Activated naive CD8-positive, alpha-beta T cell treated with anti-CD3 and anti-CD28 coated beads, Interleukin-2, amount 10 ng/mL, durations not matched to agents 7 days and 5 days (primary cell): ENCODE measurements at regions not wholly inside any gene's neighbourhood (a gene's known extent, or its start where the extent isn't known, plus 50 kb on each side); places are given as distances from the start of the nearest gene placed in this dataset.
"Not testable (repeated sequence)": the region's sequence is repeated elsewhere in the genome, so short reads cannot be mapped to it uniquely, and the experiment has no call there.

Experiments used
- ATAC-seq: fragments of 150-1000 bp; cut with Tn5 transposase; one replicate; pipeline ENCODE4 v1.10.0; 2021; ENCODE audit warnings: low read depth, moderate library complexity
- POLR2A ChIA-PET: fragments of 350-600 bp; sonication (Branson Sonifier 250); formaldehyde crosslinking; loops from one replicate; lab custom pipeline; 2021; ENCODE audit warnings: antibody characterized with exemption; lab: Charles Lee
- DNase-seq: peaks from one replicate; pipeline ENCODE4 v3.0.0; 2021
- H3K27ac Mint-ChIP-seq: one replicate; pipeline ENCODE4 v1.8.0; 2022; ENCODE audit warnings: mild to moderate bottlenecking, mixed read lengths
- H3K27me3 Mint-ChIP-seq: one replicate; pipeline ENCODE4 v1.8.0; 2022; ENCODE audit warnings: mild to moderate bottlenecking, moderate library complexity, mixed read lengths
- H3K36me3 Mint-ChIP-seq: one replicate; pipeline ENCODE4 v1.8.0; 2021; ENCODE audit warnings: mild to moderate bottlenecking, mixed read lengths
- H3K4me1 Mint-ChIP-seq: one replicate; pipeline ENCODE4 v1.8.0; 2021; ENCODE audit warnings: mixed read lengths
- H3K4me3 Mint-ChIP-seq: one replicate; pipeline ENCODE4 v1.8.0; 2022; ENCODE audit warnings: mild to moderate bottlenecking, moderate library complexity, mixed read lengths
- H3K9me3 Mint-ChIP-seq: one replicate; pipeline ENCODE4 v1.8.0; 2021; ENCODE audit warnings: mixed read lengths

DNA sequence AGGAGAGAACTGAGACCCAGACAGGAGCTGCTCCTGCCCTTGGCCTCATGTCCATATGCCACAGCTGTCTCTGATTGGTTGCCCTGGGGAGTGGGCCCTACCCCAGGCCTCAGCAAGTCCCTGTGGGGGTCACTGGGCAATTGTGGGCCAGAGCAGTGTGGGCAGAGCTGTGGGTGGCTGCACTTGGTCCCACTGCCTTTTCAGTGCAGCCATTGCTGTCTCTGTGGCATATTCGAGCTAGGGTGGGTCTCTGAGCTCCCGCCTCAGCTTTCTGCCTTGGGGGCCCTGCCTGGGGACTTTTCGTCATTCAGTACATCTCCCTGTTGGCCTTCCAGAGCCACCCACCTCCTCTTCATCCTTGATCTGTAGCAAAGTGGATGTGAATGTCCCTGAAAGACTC is 69.8 kb upstream of the LRPAP1 start:
- Mint-ChIP-seq H3K4me1 (no peaks in the 10 kb centered on the region), H3K27ac (no peak overlapping the region), H3K4me3 (no peak overlapping the region), H3K27me3 (no peaks in the 10 kb centered on the region), H3K36me3 (no peaks in the 10 kb centered on the region), H3K9me3 (peaks cover 2% of the 10 kb centered on the region)
- POLR2A ChIA-PET, result no interaction called here
- ATAC-seq (no peak), DNase-seq (no peak)

GRCh38 chr4:3601108-3601690 is 69.0 kb upstream of the LRPAP1 start:
- H3K36me3 Mint-ChIP-seq, H3K4me3 Mint-ChIP-seq, POLR2A ChIA-PET, H3K4me1 Mint-ChIP-seq, H3K27ac Mint-ChIP-seq, H3K27me3 Mint-ChIP-seq, H3K9me3 Mint-ChIP-seq, DNase-seq, ATAC-seq: not testable (repeated sequence)

DNA sequence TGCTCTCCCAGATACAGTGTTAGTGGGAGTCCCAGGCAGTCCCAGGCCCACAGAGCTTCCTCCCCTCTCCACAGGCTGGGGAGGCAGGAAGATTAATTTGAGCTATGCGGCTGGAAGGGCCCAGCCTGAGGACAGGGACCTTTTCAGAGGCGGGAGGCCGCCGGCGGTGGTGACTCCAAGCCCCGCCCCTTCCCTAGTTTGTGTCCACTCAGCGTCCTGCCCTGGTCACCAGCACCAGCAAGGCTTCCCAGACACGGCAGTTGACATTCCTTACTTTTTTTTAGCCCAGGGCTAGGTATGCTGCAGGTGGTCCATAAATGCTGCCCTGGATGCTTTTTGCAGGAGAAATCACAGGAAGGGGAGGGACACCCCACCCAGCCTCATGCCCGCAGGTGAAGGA is 67.7 kb upstream of the LRPAP1 start:
- POLR2A ChIA-PET, result no interaction called here
- no peaks in the 10 kb centered on the region for H3K27me3 Mint-ChIP-seq
- H3K4me1 Mint-ChIP-seq, result no peaks in the 10 kb centered on the region
- H3K36me3 Mint-ChIP-seq, result no peaks in the 10 kb centered on the region
- DNase-seq (no peak), ATAC-seq (no peak)
- H3K27ac Mint-ChIP-seq, result no peak overlapping the region
- peaks cover 2% of the 10 kb centered on the region for H3K9me3 Mint-ChIP-seq
- no peak overlapping the region for H3K4me3 Mint-ChIP-seq

DNA sequence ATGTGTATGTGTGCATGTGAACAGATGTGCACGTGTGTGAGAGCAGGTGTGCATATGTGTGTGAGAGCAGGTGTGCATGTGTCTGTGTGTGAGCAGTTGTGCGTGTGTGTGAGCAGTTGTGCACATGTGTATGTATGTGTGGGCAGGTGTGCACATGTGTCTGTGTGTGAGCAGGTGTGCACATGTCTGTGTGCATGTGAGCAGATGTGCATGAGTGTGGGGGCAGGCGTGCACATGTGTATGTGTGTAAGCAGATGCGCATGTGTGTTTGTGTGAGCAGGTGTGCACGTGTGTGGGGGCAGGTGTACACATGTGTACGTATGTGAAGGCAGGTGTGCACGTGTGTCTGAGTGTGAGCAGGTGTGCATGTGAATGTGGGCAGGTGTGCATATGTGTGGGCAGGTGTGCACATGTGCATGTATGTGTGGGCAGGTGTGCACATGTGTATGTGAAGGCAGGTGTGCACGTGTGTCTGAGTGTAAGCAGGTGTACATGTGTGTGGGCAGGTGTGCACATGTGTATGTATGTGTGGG is 66.5 kb upstream of the LRPAP1 start:
- Mint-ChIP-seq H3K27ac (no peak overlapping the region), H3K36me3 (no peaks in the 10 kb centered on the region), H3K27me3 (peaks cover 2% of the 10 kb centered on the region), H3K4me3 (no peak overlapping the region), H3K4me1 (no peaks in the 10 kb centered on the region), H3K9me3 (peaks cover 2% of the 10 kb centered on the region)
- DNase-seq (no peak), ATAC-seq (no peak)
- POLR2A ChIA-PET, result no interaction called here

GRCh38 chr4:3597896-3598505 is 65.8 kb upstream of the LRPAP1 start:
- H3K27ac Mint-ChIP-seq, H3K36me3 Mint-ChIP-seq, DNase-seq, POLR2A ChIA-PET, H3K4me1 Mint-ChIP-seq, H3K4me3 Mint-ChIP-seq, H3K27me3 Mint-ChIP-seq, H3K9me3 Mint-ChIP-seq, ATAC-seq: not testable (repeated sequence)

DNA sequence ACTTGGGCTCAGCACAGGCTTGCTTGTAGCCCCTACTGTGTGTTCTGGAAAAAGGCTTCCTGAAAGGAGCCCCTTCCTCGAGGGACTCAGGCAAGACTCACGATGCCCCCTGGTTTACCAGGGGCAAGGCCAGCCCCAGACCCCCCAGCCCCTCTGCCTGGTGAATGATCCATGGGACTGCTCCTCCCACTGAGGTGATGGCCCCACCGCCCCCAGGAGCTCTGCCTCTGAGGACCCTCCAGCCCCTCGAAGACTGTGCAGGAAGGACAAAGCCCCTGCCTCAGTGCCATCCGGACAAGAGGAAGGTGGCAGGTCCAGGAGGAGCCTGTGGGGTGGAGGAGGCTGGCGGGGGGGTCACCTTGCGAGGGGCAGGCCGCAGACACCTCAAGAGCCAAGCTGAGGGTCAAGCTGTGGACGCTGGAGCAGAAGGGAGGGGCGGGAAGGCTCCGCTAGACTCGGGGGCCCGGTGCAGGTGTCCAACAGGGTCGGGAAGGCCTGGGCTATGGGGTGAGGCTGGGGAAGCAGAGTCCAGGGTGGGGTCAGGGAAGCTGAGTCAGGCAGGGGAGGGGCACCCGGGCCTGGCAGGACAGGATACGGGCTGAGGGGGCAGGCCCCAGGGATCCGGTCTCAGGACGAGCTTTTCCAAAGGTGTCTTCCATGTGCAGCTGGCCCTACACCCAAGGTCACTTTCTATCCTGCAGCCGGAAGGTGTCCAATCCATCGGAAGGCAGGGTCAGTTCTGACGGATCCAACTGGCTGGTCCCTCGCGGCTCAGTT is 64.9 kb upstream of the LRPAP1 start:
- H3K27me3 Mint-ChIP-seq, H3K4me1 Mint-ChIP-seq, H3K27ac Mint-ChIP-seq, DNase-seq, H3K4me3 Mint-ChIP-seq, POLR2A ChIA-PET, H3K9me3 Mint-ChIP-seq, ATAC-seq, H3K36me3 Mint-ChIP-seq: not testable (repeated sequence)

- H3K27me3 Mint-ChIP-seq, H3K9me3 Mint-ChIP-seq, H3K36me3 Mint-ChIP-seq, POLR2A ChIA-PET, ATAC-seq, H3K4me1 Mint-ChIP-seq, H3K4me3 Mint-ChIP-seq, H3K27ac Mint-ChIP-seq, DNase-seq: not testable (repeated sequence)
Observed at GRCh38 chr4:3595627-3596291, 63.5 kb upstream of the LRPAP1 start.

GRCh38 chr4:3594751-3595150 is 62.5 kb upstream of the LRPAP1 start:
- not testable (repeated sequence) for ATAC-seq

DNA sequence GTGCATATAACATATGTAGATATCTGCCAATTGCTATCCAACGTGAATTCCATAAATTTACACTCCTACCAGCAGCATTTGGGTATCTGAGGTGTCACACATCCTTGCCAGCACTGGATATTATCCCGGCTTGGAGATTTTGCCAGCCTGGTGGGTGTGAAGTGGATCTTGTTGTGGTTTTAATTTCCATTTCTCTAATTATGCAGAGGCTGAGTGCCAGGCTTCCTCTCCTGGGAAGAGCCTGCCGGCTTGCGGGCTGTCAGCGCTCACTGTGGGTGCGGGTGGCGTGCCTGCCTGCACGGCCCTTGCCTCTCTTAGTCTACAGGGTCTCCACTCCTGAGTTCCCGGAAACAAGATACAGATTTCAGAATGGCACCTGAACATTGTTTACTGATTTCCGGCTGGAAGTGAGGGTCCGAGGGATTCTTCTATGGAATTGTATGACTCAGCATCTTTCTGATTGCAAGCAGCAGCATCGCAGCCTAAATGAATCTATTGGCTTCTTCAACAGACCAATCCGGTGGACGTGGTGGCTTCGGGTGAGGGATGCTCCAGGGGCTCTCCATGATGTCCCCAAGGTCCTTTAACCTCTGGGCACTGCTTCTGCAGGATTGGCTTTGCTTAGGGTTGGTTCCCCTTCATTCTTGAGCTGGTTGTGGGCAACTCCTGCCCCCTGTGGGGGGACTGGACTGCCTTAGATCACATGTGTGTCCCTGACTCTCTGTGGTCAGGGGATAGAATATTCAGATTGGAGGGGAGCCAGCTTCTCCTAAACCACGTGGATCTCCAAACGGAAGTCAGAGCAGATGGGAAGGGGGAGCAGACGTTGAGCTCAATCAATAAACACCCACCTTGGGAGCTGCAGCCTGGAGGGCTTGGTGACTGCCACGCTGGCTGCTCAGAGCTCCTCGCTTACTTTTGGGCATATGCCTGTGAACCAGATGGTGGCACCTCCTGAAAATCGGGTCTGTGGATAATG is 58.0 kb upstream of the LRPAP1 start:
- H3K36me3 Mint-ChIP-seq, H3K9me3 Mint-ChIP-seq, DNase-seq, ATAC-seq, H3K27me3 Mint-ChIP-seq, H3K4me1 Mint-ChIP-seq, H3K27ac Mint-ChIP-seq, POLR2A ChIA-PET, H3K4me3 Mint-ChIP-seq: not testable (repeated sequence)

More at GRCh38 chr4:3594751-3595150, 62.5 kb upstream of the LRPAP1 start:
- H3K4me3 Mint-ChIP-seq, DNase-seq, H3K36me3 Mint-ChIP-seq, H3K27ac Mint-ChIP-seq, H3K4me1 Mint-ChIP-seq, H3K27me3 Mint-ChIP-seq, POLR2A ChIA-PET, H3K9me3 Mint-ChIP-seq: not testable (repeated sequence)

DNA sequence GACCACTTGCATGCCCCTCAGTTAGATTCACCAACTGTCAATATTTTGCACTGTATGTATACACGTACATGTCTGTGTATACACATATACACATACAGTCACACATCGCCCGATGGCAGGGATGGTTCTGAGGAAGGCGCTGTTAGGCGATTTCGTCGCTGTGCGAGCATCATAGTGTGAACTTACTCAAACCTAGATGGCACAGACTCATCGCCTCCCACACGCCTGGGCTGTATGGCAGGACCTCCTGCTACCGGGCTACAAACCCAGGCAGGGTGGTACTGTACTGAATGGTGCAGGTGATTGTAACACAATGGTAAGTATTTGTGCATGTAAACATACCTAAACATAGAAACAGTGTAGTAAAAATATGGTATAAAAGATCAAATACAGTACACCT is 57.2 kb upstream of the LRPAP1 start:
- H3K4me1 Mint-ChIP-seq, H3K27ac Mint-ChIP-seq, H3K4me3 Mint-ChIP-seq, DNase-seq, H3K27me3 Mint-ChIP-seq, POLR2A ChIA-PET, H3K9me3 Mint-ChIP-seq, ATAC-seq, H3K36me3 Mint-ChIP-seq: not testable (repeated sequence)

DNA sequence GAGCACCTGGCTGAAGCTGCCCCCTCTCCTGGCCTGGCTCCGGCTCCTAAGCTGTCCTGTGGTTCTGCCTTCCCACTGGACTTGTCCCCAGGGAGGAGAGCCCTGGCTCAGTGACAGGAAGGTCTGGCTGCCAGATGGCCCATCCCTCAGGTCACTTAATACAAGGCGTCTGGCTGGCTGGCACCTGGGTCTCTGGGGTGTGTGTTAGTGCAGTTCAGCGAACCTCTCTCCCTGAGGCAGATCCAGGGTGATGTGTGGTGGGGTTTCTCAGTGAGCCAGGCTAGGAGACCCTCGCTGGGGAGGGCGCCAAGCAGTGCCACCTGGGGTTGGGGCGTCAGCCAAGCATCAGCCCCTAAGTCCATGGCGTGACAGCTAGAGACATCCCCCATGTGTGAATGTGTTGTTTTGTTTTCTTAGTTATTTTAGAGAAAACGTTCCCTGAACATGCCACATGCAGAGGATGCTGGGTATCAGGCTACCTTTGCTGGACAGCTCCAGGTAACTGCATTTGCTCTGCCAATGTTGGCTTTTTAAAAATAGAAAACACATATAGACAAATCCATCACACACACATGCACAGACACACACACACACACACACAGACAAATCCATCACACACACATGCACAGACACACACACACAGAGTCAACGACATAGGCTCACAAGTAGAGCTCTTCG is 56.4 kb upstream of the LRPAP1 start:
- H3K27me3 Mint-ChIP-seq, H3K9me3 Mint-ChIP-seq, H3K27ac Mint-ChIP-seq, H3K4me1 Mint-ChIP-seq, ATAC-seq, POLR2A ChIA-PET, H3K4me3 Mint-ChIP-seq, DNase-seq, H3K36me3 Mint-ChIP-seq: not testable (repeated sequence)

DNA sequence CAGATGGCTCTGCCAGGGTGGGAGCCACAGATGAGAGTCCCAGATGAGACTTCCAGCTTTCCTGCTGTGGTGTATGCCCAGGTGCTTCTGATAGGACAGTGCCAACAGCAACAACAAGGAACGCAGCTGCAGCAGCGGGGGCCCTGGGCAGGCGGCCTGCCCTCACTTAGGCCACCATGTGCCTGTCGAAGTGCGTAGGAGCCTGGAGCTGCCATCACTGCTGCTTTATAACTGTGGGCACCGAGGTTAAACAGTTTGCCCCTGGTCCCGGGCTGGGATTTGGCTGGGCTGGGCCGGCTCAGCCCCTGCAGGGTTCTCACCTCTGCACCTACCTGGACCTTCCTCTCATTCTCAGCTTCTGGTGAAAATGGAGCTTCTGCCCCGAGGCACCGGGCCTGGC is 54.4 kb upstream of the LRPAP1 start:
- H3K4me3 Mint-ChIP-seq, DNase-seq, H3K9me3 Mint-ChIP-seq, POLR2A ChIA-PET, ATAC-seq, H3K36me3 Mint-ChIP-seq, H3K27me3 Mint-ChIP-seq, H3K27ac Mint-ChIP-seq, H3K4me1 Mint-ChIP-seq: not testable (repeated sequence)
